Stimulated activated naive CD8-positive, alpha-beta T cell treated with anti-CD3 and anti-CD28 coated beads, Interleukin-15, amount 100 ng/mL, for 72 hours (primary cell): ENCODE measurements at regions not wholly inside any gene's neighbourhood (a gene's known extent, or its start where the extent isn't known, plus 50 kb on each side); places are given as distances from the start of the nearest gene placed in this dataset.

ENCODE experiments used
- ATAC-seq: fragments of 150-1000 bp; cut with Tn5 transposase; 2 replicates; pipeline ENCODE4 v1.10.0; 2021; ENCODE audit warnings: mild to moderate bottlenecking, moderate library complexity
- DNase-seq, 2 donors: peaks; one replicate each; pipeline ENCODE4 v3.0.0; 2021 to 2022
- H3K27ac Mint-ChIP-seq, 2 donors: one replicate each; pipeline ENCODE4 v1.8.0; 2022; ENCODE audit warnings: mild to moderate bottlenecking in 2 of 2, mixed read lengths in 2 of 2, moderate library complexity in 2 of 2
- H3K27me3 Mint-ChIP-seq: one replicate; pipeline ENCODE4 v1.8.0; 2022; ENCODE audit warnings: mixed read lengths
- H3K4me1 Mint-ChIP-seq: one replicate; pipeline ENCODE4 v1.8.0; 2022; ENCODE audit warnings: mild to moderate bottlenecking, mixed read lengths
- H3K4me3 Mint-ChIP-seq, 2 donors: one replicate each; pipeline ENCODE4 v1.8.0; 2022; ENCODE audit warnings: mild to moderate bottlenecking in 2 of 2, mixed read lengths in 2 of 2, moderate library complexity in 1 of 2
- H3K9me3 Mint-ChIP-seq, 2 donors: one replicate each; pipeline ENCODE4 v1.8.0; 2022; ENCODE audit warnings: mixed read lengths in 2 of 2

GRCh38 chr10:133024704-133025557 is 62.8 kb upstream of the ADGRA1 start:
- Mint-ChIP-seq H3K4me1 (no peaks in the 10 kb centered on the region), H3K9me3 (no peaks in the 10 kb centered on the region), H3K27ac (no peak overlapping the region), H3K4me3 (no peak overlapping the region), H3K27me3 (peaks cover 37% of the 10 kb centered on the region)
- ATAC-seq (no peak), DNase-seq (no peak)

GRCh38 chr10:133023216-133023843 is 64.4 kb upstream of the ADGRA1 start:
- H3K4me3 Mint-ChIP-seq: no peak overlapping the region
- no peaks in the 10 kb centered on the region for H3K9me3 Mint-ChIP-seq
- ATAC-seq (no peak), DNase-seq (no peak)
- H3K27ac Mint-ChIP-seq: peak overlapping the region in 1 of 2 donors; percentile 19
- H3K27me3 Mint-ChIP-seq: peaks cover 37% of the 10 kb centered on the region
- no peaks in the 10 kb centered on the region for H3K4me1 Mint-ChIP-seq

- Mint-ChIP-seq H3K27ac (no peak overlapping the region), H3K4me3 (no peak overlapping the region), H3K4me1 (no peaks in the 10 kb centered on the region), H3K9me3 (no peaks in the 10 kb centered on the region), H3K27me3 (peaks cover 32% of the 10 kb centered on the region)
- ATAC-seq: no peak
- no peak for DNase-seq
These were observed 65.0 kb upstream of the ADGRA1 start for GRCh38 chr10:133022776-133023100.

GRCh38 chr10:133021963-133022775 is 65.6 kb upstream of the ADGRA1 start:
- Mint-ChIP-seq H3K27ac (no peak overlapping the region), H3K4me3 (no peak overlapping the region), H3K4me1 (no peaks in the 10 kb centered on the region), H3K9me3 (no peaks in the 10 kb centered on the region), H3K27me3 (peaks cover 27% of the 10 kb centered on the region)
- no peak for DNase-seq
- ATAC-seq: no peak

GRCh38 chr10:133021116-133021962 is 66.4 kb upstream of the ADGRA1 start:
- DNase-seq (no peak), ATAC-seq (no peak)
- Mint-ChIP-seq H3K9me3 (no peaks in the 10 kb centered on the region), H3K27ac (no peak overlapping the region), H3K4me3 (no peak overlapping the region), H3K4me1 (no peaks in the 10 kb centered on the region), H3K27me3 (peaks cover 25% of the 10 kb centered on the region)

- H3K4me1 Mint-ChIP-seq: no peaks in the 10 kb centered on the region
- H3K27me3 Mint-ChIP-seq: peaks cover 15% of the 10 kb centered on the region
These were observed 67.4 kb upstream of the ADGRA1 start for GRCh38 chr10:133020193-133020817.

GRCh38 chr10:133019651-133020050 is 68.1 kb upstream of the ADGRA1 start:
- Mint-ChIP-seq H3K9me3 (no peaks in the 10 kb centered on the region), H3K4me1 (no peaks in the 10 kb centered on the region), H3K27ac (no peak overlapping the region), H3K27me3 (peaks cover 14% of the 10 kb centered on the region), H3K4me3 (no peak overlapping the region)
- ATAC-seq: no peak
- no peak for DNase-seq

More at GRCh38 chr10:133020193-133020817, 67.4 kb upstream of the ADGRA1 start:
- Mint-ChIP-seq H3K9me3 (no peaks in the 10 kb centered on the region), H3K27ac (no peak overlapping the region), H3K4me3 (no peak overlapping the region)
- ATAC-seq (no peak), DNase-seq (no peak)

- DNase-seq (no peak), ATAC-seq (no peak)
- H3K4me3 Mint-ChIP-seq: no peak overlapping the region
- peaks cover 10% of the 10 kb centered on the region for H3K27me3 Mint-ChIP-seq
- no peak overlapping the region for H3K27ac Mint-ChIP-seq
- no peaks in the 10 kb centered on the region for H3K9me3 Mint-ChIP-seq
- H3K4me1 Mint-ChIP-seq: no peaks in the 10 kb centered on the region
These were observed 68.5 kb upstream of the ADGRA1 start for GRCh38 chr10:133019191-133019590.

- Mint-ChIP-seq H3K27ac (no peak overlapping the region), H3K27me3 (peaks cover 9% of the 10 kb centered on the region), H3K4me1 (no peaks in the 10 kb centered on the region), H3K9me3 (no peaks in the 10 kb centered on the region), H3K4me3 (no peak overlapping the region)
- no peak for DNase-seq
- no peak for ATAC-seq
These were observed 69.2 kb upstream of the ADGRA1 start for GRCh38 chr10:133018491-133018890.

GRCh38 chr10:133017203-133017601 is 70.5 kb upstream of the ADGRA1 start:
- ATAC-seq (no peak), DNase-seq (no peak)
- Mint-ChIP-seq H3K27ac (no peak overlapping the region), H3K9me3 (no peaks in the 10 kb centered on the region), H3K4me1 (no peaks in the 10 kb centered on the region), H3K27me3 (peaks cover 8% of the 10 kb centered on the region), H3K4me3 (no peak overlapping the region)

- Mint-ChIP-seq H3K9me3 (no peaks in the 10 kb centered on the region), H3K27ac (no peak overlapping the region), H3K27me3 (peaks cover 8% of the 10 kb centered on the region), H3K4me1 (no peaks in the 10 kb centered on the region), H3K4me3 (no peak overlapping the region)
- DNase-seq (no peak), ATAC-seq (no peak)
These were observed 71.1 kb upstream of the ADGRA1 start for GRCh38 chr10:133016493-133017202.

- Mint-ChIP-seq H3K27ac (no peak overlapping the region), H3K27me3 (peaks cover 8% of the 10 kb centered on the region), H3K4me3 (no peak overlapping the region), H3K9me3 (no peaks in the 10 kb centered on the region), H3K4me1 (no peaks in the 10 kb centered on the region)
- ATAC-seq: no peak
- DNase-seq: no peak
These were observed 71.8 kb upstream of the ADGRA1 start for GRCh38 chr10:133015816-133016462.

- DNase-seq: no peak
- H3K4me3 Mint-ChIP-seq: no peak overlapping the region
- no peaks in the 10 kb centered on the region for H3K9me3 Mint-ChIP-seq
- no peak overlapping the region for H3K27ac Mint-ChIP-seq
- ATAC-seq: no peak
- H3K27me3 Mint-ChIP-seq: peaks cover 8% of the 10 kb centered on the region
- no peaks in the 10 kb centered on the region for H3K4me1 Mint-ChIP-seq
These were observed 72.4 kb upstream of the ADGRA1 start for GRCh38 chr10:133015321-133015720.
